B cell (primary cell): ENCODE measurements at regions not wholly inside any gene's neighbourhood (a gene's known extent, or its start where the extent isn't known, plus 50 kb on each side); places are given as distances from the start of the nearest gene placed in this dataset.

ENCODE experiments used
- EZH2 ChIP-seq: IDR thresholded peaks from 2 replicates; pipeline ENCODE4 v1.6.1; 2012; ENCODE audit warnings: borderline replicate concordance, low read depth, mild to moderate bottlenecking, moderate library complexity, low read length; ENCODE audit not compliant: insufficient read depth, poor library complexity, severe bottlenecking
- TF ChIP-seq, protein P1 (sequence below): fragments of 200-600 bp; IDR thresholded peaks from one replicate; pipeline ENCODE4 v1.8.0; 2022; ENCODE audit warnings: antibody characterized with exemption, mild to moderate bottlenecking

DNA sequence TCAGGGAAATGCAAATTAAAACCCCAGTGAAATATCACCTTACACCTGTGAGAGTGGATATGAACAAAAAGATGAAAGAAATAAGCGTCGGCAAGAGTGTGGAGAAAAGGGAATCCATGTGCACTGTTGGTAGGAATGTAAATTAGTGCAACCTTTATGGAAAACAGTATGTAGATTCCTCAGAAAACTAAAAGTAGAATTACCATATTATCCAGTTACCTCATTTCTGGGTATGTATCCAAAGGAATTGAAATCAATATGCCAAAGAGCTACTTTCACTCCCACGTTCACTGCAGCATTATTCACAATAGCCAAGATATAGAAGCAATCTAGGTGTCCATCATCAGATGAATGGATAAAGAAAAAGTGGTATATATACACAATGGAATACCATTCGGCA, 246.0 kb upstream of the ARHGAP20 start:
- TF ChIP-seq, protein P1, sequence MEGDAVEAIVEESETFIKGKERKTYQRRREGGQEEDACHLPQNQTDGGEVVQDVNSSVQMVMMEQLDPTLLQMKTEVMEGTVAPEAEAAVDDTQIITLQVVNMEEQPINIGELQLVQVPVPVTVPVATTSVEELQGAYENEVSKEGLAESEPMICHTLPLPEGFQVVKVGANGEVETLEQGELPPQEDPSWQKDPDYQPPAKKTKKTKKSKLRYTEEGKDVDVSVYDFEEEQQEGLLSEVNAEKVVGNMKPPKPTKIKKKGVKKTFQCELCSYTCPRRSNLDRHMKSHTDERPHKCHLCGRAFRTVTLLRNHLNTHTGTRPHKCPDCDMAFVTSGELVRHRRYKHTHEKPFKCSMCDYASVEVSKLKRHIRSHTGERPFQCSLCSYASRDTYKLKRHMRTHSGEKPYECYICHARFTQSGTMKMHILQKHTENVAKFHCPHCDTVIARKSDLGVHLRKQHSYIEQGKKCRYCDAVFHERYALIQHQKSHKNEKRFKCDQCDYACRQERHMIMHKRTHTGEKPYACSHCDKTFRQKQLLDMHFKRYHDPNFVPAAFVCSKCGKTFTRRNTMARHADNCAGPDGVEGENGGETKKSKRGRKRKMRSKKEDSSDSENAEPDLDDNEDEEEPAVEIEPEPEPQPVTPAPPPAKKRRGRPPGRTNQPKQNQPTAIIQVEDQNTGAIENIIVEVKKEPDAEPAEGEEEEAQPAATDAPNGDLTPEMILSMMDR, result no peak
- no peak for TF ChIP-seq EZH2
